ENCODE measurements at regions not wholly inside any gene's neighbourhood (a gene's known extent, or its start where the extent isn't known, plus 50 kb on each side); places are given as distances from the start of the nearest gene placed in this dataset.

DNA sequence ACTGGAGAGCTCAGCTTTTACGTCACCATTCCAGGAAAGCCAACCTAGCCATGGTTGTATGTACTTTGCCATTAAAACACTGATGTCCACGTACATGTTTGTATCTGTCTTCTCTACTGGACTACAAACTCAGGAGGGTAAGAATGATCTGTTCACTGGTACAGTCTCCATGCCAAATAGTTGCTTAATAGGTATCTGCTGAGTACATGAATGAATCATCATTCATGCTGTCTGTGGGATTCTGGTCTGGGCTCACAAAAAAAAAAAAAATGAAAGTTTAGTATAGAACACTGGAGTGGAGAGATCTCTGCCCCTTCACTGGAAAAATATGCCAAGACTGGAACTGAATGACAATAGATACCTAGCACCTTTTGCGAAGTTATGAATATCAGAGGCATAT, 102.6 kb upstream of the ITGA4 start:
- peak; percentile 39 to 78 (median 72) for DNase-seq

DNA sequence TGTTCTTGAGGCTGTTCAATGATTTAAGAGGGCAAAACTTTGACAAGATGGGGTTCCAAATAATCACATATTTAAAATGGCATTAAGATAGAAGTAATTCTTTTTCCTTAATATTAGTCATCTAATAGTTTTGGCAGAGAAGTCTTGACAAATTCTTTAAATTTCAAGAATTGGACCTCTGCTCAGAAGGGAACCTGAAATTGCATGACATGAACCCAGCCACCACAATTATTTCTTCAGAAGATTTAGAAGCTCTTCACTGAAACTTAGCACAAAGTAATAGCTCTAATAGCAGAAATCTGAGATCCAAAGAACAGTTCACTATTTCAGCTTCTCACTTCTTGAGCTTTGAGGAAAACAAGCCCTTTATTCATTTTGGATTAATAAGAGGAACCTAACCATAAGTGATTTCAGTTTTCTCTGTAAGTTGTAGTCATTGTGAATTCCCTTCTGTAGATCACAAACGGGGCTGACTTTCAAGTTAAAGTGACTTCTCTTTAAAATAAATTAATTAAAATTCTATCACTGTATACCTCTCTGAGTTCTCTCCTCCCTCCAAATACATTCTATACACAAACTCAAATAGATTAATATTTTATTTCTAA, 100.6 kb upstream of the ITGA4 start:
- DNase-seq: peak; percentile 23 to 71 (median 65)

DNA sequence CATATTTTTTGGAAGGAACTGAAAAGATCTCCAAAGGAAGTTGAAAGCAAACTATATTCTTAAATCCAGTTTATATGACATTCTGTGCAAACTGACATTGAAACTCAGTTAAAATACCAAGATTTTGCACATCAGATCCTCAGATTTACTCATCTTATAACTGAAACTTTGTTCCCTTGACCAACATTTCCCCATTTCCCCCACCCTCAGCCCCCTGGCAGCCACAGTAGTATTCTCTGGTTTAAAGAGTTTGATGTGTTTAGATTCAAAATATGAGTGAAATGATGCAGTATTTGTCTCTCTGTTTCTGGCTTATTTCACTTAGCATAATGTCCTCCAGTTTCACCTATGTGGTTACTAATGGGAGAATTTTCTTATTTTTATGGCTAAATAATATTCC, 99.2 kb upstream of the ITGA4 start:
- no peak for DNase-seq

DNA sequence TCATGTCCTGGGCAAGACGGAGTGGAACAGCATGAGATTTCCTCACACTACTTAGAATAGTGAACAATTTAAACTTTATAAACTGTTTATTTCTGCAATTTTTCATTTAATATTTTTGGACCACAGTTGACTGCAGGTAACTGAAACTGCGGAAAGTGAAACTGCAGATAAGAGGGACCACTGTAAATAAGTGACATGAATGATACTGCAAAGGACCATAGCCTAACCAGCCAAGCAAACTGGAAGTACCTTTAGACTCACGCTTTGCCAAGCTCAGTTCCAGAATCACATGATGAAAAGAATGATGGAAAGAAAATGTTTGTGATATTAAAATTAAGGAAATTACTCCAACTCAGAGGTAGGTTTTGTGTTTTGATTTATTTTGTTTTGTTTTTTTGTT, 94.6 kb upstream of the ITGA4 start:
- DNase-seq: no peak

DNA sequence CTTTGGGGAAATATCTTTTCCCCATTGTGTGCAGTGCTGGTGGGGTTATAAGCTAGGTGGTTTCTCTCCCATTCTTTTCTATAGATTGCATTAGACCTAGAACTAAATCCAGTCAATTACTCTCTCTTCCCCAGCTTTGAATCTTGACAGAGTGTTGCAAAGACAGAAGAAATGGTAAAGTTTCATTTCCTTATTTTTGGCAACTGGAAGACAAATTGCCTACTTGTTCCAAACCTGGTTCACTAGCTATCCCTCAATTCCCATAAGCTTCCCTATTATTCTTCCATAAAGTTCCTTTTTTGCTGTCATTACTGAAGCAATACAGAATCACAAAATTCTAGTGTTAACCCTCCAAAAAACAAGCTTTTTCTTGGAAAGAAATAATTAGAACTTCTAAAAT, 94.0 kb upstream of the ITGA4 start:
- peak; percentile 25 to 54 (median 47) for DNase-seq

DNA sequence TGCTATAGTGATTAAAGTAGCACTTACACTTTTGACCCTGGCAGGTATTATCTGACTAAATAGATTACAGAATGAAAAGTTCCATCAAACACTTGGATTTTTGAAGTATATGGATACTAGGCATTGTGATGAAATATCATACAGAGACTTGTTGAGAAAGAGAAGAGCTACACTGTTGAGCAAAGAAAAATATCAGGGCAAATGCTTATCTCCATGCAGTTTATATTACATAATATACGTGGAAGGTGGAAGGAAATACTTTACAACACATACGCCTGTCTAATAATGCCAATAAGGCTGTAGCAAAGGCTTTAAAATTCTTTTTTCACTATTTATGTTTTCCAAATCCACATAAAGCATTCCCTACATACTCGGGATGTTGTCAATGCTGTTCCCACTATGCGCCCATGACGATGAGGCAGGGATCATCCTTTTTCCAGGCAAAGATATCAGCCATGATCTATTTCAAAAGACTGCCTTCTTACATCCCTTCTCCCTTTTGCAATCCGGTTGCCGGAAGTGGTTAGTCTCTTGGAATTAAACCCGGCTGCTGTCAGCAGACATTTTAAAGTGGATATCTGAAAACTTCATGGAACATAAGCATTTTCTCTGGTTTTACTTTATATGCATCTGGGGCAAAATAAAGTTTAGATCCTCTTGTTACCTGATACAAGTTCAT, 92.6 kb upstream of the ITGA4 start:
- peak in 2 of 3 donors; percentile 15 to 18 for DNase-seq

DNA sequence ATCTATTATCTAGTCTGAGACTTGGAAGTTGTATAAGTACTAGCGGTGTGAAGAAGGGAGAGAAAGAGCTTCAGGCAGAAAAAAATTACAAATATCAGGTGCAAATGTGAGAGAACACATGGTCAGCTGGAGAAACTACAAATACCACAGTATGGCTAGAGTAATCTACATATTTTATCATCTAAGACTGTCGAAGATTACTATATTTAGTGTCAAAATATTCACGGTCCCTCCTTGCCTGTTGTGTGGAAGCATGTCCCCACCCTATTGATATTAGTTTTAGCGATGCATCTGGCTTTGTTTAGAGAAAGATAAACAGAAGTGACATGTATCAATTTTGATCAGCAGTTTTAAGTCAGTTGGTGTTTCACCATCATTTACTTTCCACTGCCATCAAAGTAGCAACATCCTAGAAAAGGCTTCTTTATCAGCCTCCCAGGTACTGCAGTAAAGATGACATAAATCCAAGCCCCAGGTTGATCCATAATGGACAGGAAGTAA, 90.5 kb upstream of the ITGA4 start:
- no peak for DNase-seq

DNA sequence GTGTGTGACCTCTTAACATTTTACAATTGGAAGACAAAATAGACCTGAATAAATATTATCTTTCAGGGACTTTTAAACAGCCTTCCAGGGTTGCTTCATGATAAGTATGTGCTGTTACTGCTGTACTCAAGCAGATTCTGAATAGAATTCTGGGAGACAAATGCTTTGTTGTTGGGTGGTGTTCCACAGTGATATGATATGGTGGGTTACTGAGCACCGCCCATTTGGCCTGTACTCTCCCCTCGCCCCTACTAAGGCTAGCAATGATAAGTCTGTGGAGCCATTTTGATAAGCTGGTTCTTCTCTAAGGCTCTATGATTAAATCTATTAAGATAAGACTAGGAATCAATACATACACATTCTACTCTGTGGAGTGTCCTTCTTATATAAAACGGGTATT, 89.8 kb upstream of the ITGA4 start:
- DNase-seq: no peak

DNA sequence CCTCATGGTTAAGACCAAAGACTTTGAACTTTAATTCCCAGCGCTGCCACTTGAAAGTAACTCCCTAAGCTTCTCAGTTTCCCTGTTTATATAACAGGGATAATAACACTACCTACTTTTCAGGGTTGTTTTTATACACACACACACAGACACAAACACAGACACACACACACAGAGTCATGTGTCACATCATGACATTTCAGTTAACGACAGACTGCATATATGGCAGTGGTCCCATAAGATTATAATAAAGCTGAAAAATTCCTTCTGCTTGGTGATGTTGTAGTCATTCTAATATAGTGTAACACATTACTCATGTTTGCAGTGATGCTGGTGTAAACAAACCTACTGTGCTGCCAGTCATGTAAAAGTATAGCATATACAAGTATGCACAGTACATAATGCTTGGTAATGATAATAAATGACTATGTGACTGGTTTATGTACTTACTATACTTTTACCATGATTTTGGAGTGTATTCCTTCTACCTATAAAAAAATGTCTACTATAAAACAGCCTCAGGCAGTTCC, 89.2 kb upstream of the ITGA4 start:
- DNase-seq: no peak

DNA sequence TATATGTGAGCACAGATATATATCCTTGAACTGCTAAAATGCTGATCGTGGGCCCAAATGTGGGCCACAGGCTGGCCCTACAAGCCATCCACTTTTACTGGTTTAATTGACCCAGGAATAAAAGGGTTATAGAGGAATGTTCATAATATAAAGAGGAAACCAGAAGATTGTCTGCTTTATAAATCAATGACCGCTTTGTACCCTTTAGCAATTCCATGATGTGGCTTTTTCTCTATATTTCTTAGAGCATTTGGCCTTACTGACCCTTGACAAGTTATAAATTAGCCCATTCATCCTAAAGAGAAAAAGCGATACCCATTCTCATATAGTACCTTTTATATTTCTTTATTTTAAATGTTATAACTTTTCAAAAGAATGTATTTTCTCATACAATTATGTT, 87.1 kb upstream of the ITGA4 start:
- DNase-seq: no peak

DNA sequence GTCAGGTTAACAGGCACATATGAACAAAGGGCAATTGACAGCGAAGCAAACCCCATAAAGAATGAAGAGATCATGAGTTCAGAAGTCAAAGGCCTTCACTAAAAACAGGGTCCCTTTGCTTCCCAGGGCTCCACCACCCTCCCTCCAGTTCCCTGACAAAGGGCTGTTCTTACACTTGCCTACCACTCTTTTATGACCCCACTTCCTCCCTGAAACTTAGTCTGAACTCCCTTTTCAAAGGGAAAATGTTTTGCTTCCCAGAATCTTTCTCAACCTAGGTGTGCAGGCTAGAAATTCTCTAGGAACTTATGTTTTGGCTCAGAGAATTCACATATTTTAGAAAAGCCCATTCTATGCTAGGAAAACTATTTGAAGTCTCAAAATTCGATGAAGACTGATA, 86.0 kb upstream of the ITGA4 start:
- no peak for DNase-seq

DNA sequence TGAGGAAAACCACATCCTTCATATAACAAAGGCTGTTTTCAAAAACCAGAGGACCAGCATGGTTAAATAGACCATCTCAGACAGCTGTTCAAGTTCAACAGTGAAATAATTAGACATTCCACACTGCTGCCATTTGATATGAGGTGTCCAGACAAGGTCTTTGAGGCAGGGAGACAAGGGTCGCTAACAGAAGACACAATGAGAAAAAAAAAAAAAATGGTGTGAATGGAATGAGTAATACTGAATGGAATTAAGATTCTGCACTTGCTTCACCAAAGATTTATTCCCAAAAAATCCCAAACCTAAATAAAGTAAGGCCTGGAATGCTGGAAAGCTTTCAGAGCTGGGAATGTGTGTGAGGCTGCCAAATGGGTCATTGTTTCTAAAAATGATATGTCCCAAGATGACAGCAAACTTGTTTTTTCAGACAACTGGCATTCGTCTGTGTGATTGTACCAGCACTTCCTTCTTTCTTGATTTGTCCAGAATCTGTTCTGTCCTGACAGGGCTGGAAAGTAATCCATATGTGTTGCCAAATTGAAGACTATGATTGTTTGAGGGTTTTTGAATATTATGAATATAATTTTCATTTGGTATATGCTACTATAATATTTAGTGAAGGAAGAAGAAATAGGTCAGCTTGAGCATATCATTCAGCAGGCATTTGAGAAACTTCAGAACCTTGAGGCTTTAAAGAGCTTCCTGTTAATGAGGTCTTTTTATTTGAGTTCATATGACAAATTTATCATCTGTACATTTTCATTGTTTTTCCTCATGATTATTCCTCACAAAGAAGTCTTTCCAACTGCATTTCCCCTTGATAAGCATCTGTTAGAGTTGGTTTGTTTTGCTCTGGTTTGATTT, 85.2 kb upstream of the ITGA4 start:
- no peak for DNase-seq

DNA sequence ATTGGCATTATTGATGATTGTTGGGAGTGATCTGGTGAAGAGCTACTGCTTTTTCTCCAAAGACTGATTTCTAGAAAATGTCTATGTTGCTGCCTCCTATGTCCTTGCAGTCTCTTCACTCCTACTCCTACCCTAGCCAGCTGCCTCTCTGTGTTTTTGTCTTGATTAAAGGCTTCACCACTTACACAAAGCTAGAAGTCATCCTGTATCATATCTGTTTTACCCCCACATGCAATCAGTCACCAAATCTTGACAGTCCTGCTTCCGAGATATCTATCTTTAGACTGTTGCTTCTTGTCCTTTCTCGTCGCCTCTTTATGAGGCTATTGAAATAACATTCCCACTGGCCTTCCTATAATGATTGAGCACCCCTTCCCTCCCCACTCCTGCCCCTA, 84.5 kb upstream of the ITGA4 start:
- DNase-seq: no peak

DNA sequence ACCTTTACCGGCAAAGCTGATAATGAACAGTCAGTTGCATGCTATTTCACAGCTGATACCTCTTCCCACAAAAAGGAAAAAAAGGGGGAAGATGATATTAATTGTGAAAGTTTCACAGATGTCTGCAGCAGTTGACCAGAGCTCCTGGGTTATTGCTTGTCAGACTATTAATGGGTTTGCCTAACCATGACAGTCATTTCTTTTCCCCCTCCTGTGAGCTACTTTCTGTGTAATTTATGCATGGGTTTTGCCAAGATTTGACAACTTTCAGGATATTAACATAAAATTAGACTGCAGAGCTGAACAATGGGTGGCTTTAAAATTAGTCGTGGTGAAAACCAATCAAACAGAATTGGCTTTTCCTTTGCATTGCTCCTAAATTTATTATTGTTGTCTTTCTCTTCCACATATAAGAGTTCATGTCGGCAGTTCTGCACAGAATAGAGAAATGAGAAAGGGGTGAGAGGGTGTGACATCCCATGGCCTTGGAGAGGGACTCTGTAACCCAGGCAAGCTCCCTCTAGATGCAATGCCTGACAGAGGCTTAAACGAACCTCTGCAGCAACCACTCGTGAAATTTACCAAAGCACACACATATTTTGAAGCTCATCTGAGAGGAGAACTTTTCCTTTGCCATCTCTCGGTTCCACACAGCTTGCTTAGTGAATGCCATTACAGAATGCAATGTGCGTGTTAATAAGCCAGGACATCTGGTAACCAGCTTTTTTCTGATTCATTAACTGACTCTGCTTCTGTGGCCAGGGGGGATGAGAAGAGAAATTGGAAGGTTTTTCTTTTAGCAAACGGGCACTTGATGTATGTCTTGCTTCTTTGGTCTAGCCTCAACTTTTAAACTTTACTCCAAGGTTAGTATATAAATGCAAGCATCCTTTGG, 82.2 kb upstream of the ITGA4 start:
- DNase-seq: no peak

DNA sequence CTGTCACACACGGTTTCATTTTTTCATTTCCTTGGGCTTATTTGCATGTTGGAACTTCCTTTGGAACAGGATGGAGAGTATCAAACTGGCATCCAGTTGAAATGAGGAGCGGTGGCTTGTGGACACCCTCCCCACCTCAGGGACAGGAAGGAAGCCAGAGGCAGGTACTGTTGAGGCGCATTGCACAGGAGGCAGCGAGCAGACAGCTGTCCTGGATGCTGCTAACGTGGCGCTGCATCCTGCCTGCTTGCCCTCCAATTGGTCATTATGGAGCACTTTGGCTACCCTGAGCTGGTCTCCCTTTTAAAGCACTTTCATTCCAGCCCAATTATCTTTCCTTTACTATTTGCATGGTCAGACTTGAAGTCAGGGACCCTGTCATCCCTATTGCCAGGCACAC, 80.7 kb upstream of the ITGA4 start:
- no peak for DNase-seq

DNA sequence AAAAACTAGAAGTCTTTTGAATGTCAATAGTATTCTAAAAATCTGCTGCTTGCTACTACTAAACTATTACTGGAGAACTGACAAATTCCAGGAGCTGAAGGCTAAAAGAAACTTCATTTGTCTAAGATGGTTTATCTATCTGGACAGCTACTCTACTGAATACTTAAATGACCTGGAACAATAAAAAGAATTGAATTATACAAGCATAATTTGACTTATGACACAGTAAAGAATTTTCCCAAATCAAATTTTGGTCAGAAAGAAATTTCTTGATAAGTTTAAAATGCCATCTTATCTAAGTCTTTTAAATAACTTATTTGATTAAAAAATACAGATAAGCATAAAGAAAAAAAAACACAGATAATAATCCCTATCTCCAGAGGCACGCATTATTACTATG, 80.2 kb upstream of the ITGA4 start:
- DNase-seq: no peak

DNA sequence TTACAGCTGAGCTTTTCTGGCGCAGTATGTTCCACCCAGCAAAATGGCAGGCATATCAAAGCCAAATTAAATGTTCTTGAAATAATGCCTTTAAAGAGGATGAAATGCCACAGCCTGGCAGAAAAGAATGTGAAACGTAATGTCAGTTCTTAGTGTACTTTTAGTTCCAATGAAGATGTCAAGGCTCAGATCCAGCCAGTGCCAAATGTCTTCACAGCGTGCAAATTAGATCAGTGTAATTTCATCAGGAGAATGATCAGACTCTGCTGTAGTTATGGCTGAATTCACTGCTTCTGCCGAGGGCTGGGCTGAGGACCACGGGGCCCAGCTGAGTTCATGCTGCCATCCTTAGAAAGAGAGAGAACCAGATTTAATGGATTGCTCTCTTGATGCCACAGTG, 78.7 kb upstream of the ITGA4 start:
- no peak for DNase-seq

DNA sequence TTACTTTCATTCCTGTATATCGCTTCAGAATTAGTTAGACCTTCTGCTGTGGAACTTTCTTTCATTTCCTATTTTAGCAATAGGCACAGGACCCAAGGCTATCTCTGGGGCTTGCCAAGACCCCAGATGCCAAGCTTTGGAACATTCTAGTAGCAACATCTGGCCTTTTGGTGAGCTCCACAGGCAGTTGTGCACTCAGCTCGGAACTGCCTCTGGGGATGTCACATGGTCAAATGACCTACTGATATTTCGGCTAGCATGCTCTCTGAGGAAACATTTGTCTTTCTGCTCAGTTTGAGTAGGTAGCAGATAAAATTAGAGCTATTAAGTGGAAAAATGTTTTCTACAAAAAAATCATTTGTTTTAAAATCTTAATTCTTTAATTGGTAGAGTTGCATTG, 76.6 kb upstream of the ITGA4 start:
- DNase-seq: no peak

DNA sequence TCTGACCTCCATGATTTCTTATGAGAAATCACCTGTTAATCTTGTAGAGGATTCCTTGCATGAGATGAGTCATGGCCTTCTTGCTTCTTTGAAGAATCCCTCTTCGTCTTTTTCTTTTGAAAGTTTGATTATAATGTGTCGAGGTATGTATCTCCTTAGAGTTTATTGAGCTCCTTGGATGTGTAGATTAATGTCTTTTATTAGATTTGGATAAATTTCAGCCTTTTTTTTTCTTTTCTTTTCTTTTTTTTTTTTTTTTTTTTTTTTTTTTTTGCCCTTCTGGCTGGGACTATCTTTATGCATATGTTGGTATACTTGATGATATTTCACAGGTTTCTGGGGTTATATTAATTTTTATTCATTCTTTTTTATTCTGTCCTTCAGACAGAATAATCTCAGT, 72.3 kb upstream of the ITGA4 start:
- DNase-seq: no peak

DNA sequence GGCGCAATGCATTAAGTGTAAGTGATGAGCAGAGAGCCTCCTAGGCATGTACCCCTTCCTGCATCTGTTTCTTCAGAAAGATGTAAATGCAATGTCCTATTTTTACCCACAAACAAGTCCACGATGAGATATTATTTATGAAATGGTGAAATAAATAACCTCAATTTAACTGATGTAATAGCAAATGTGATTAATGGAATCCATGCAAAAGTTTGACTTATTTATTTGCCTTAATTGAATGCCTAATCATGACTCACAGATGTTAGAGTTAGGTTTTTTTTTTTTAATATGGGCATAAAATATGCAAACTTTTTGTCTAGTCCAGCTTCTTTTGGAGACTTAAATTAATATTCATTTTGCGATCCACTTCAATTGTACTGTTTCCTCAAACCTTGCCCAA, 67.7 kb upstream of the ITGA4 start:
- DNase-seq: no peak

DNA sequence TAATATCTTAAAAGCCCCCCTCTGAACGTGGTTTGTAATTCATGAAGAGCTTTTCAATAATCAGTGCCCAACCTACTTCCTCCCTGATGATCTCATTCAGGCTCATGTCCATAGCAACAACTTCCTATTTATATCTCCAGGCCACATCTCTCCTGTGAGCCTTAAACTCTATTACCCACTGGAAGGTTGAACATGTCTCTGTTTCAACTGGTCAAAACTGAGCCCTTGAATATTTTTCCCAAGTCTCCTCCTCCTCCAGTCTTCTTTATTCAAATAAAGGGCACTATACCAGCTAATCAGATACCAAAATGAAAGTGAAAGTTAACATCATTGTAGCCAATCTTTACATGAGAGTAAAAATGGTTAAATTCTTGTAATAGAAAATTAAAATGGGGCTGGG, 63.7 kb upstream of the ITGA4 start:
- DNase-seq: peak; percentile 61 to 75 (median 73)

DNA sequence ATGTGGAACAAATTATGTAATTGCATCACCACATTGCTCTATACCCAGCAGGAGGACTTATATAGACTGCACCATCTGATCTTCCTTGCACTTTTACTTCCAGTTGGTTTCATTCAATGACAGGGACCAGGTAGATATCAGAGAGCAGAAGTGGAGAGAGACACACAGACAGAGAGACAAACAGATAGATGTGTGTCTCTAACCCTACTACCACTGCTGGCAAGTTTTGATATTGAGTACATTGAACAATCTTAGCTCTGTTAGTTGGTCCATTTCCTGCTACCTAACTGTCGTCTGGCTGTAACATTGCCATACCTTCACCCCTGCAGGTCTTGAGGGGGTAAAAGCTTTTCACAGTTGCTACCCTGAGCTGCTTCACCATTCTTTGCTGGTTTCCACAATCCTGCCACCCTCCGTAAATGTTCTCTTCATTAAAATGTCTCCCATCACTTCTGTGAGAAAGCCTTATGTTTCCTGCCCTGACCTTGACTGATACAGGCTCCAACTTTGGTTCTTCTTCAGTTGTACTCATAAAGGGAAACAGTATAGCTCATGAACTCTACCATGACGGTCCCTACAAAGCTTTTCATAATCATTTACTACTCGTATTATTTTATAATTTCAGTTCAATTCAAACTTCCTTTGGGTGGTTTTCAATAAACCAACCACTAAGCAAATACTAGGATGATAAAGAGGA, 62.3 kb upstream of the ITGA4 start:
- DNase-seq: no peak

All from suppressor macrophage treated with lipopolysaccharide for 1 hour (primary cell).